GM18873 (cell line): ENCODE measurements at regions not wholly inside any gene's neighbourhood (a gene's known extent, or its start where the extent isn't known, plus 50 kb on each side); places are given as distances from the start of the nearest gene placed in this dataset.

Experiments
- ATAC-seq: cut with Tn5 transposase; IDR thresholded peaks from one replicate; pipeline ENCODE4 v1.9.1; 2021; ENCODE audit warnings: mild to moderate bottlenecking, moderate library complexity, moderate number of reproducible peaks; ENCODE audit not compliant: unreplicated experiment, low FRiP score

- no peak for ATAC-seq
Observed at GRCh38 chr1:72724951-72725861, 442.9 kb upstream of the NEGR1 start.

- ATAC-seq: no peak
Observed at GRCh38 chr1:72705921-72706320, 423.6 kb upstream of the NEGR1 start.

GRCh38 chr1:72704841-72705477, 422.6 kb upstream of the NEGR1 start:
- ATAC-seq: no peak

GRCh38 chr1:72697410-72697809, 415.1 kb upstream of the NEGR1 start:
- no peak for ATAC-seq

- no peak for ATAC-seq
Observed at GRCh38 chr1:72693899-72694298, 411.6 kb upstream of the NEGR1 start.

GRCh38 chr1:72693376-72693775, 411.0 kb upstream of the NEGR1 start:
- ATAC-seq: no peak

GRCh38 chr1:72690871-72691270, 408.5 kb upstream of the NEGR1 start:
- no peak for ATAC-seq

- no peak for ATAC-seq
Observed at GRCh38 chr1:72678683-72679082, 396.3 kb upstream of the NEGR1 start.

GRCh38 chr1:72670902-72671301, 388.6 kb upstream of the NEGR1 start:
- no peak for ATAC-seq

GRCh38 chr1:72662918-72663317, 380.6 kb upstream of the NEGR1 start:
- no peak for ATAC-seq

- ATAC-seq: no peak
Observed at GRCh38 chr1:72650843-72651435, 368.6 kb upstream of the NEGR1 start.

- no peak for ATAC-seq
Observed at GRCh38 chr1:72649991-72650390, 367.7 kb upstream of the NEGR1 start.

GRCh38 chr1:72649211-72649888, 367.0 kb upstream of the NEGR1 start:
- ATAC-seq: no peak

GRCh38 chr1:72648465-72648864, 366.1 kb upstream of the NEGR1 start:
- no peak for ATAC-seq

GRCh38 chr1:72643142-72643541, 360.8 kb upstream of the NEGR1 start:
- ATAC-seq: no peak

GRCh38 chr1:72637593-72637992, 355.3 kb upstream of the NEGR1 start:
- no peak for ATAC-seq

- no peak for ATAC-seq
Observed at GRCh38 chr1:72636631-72637030, 354.3 kb upstream of the NEGR1 start.

- ATAC-seq: no peak
Observed at GRCh38 chr1:72635719-72636118, 353.4 kb upstream of the NEGR1 start.

- no peak for ATAC-seq
Observed at GRCh38 chr1:72634946-72635345, 352.6 kb upstream of the NEGR1 start.

GRCh38 chr1:72631449-72631848, 349.1 kb upstream of the NEGR1 start:
- ATAC-seq: no peak

- peak; percentile 72 for ATAC-seq
Observed at GRCh38 chr1:72623299-72623708, 341.0 kb upstream of the NEGR1 start.
